NB4 (cell line): ENCODE measurements at regions not wholly inside any gene's neighbourhood (a gene's known extent, or its start where the extent isn't known, plus 50 kb on each side); places are given as distances from the start of the nearest gene placed in this dataset.

Experiments used
- POLR2A ChIP-seq: IDR thresholded peaks from 2 replicates; pipeline ENCODE4 v1.6.1; 2011; ENCODE audit warnings: mild to moderate bottlenecking; ENCODE audit not compliant: insufficient read length; ENCODE audit errors: extremely low read depth
- TF ChIP-seq, protein P1 (sequence below): IDR thresholded peaks from one replicate; pipeline ENCODE4 v1.5.1; 2012; ENCODE audit warnings: low read depth, low read length

DNA sequence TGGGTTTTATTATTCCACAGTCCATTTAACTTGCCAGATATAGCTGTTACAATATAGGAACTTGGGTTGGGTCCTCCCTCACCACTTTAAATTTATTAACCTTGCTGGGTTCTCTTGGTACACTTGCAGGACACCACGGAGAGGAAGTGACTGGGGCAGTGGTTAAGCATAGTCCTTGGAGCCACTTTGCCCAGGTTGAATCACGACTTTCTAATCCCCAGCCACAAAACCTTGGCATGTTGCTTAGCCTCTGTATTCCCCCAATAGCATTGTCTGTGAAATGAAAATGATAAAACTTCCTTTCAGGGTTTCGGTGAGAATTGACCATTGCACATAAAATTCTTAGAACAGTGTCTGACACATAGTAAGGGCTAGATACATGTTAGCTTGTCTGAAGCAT is 221.2 kb downstream of the IRS1 start:
- TF ChIP-seq, protein P1, sequence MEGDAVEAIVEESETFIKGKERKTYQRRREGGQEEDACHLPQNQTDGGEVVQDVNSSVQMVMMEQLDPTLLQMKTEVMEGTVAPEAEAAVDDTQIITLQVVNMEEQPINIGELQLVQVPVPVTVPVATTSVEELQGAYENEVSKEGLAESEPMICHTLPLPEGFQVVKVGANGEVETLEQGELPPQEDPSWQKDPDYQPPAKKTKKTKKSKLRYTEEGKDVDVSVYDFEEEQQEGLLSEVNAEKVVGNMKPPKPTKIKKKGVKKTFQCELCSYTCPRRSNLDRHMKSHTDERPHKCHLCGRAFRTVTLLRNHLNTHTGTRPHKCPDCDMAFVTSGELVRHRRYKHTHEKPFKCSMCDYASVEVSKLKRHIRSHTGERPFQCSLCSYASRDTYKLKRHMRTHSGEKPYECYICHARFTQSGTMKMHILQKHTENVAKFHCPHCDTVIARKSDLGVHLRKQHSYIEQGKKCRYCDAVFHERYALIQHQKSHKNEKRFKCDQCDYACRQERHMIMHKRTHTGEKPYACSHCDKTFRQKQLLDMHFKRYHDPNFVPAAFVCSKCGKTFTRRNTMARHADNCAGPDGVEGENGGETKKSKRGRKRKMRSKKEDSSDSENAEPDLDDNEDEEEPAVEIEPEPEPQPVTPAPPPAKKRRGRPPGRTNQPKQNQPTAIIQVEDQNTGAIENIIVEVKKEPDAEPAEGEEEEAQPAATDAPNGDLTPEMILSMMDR: no peak
- TF ChIP-seq POLR2A: no peak
